Thymus (tissue), 11 donors: ENCODE measurements at regions not wholly inside any gene's neighbourhood (a gene's known extent, or its start where the extent isn't known, plus 50 kb on each side); places are given as distances from the start of the nearest gene placed in this dataset.
"Not testable (repeated sequence)": the region's sequence is repeated elsewhere in the genome, so short reads cannot be mapped to it uniquely, and the experiment has no call there.

Experiments
- DNase-seq, 9 donors: peaks; one replicate each; pipeline ENCODE4 v3.0.0-alpha.2; 2013; ENCODE audit warnings: low spot score in 9 of 9, low read depth in 6 of 9, missing footprints in 1 of 9
- H3K27ac ChIP-seq, 2 donors: one replicate each; pipeline ENCODE4 v1.5.1; 2013; ENCODE audit warnings: control low read depth in 1 of 2, low read depth in 1 of 2, low read length in 1 of 2, mild to moderate bottlenecking in 1 of 2, moderate library complexity in 1 of 2
- H3K27me3 ChIP-seq, 2 donors: one replicate each; pipeline ENCODE4 v1.5.1; 2013; ENCODE audit warnings: low read length in 1 of 2; ENCODE audit not compliant: control insufficient read depth in 2 of 2, insufficient read depth in 1 of 2
- H3K36me3 ChIP-seq, 2 donors: one replicate each; pipeline ENCODE4 v1.5.1; 2013; ENCODE audit warnings: low read length in 1 of 2, mild to moderate bottlenecking in 1 of 2, moderate library complexity in 1 of 2; ENCODE audit not compliant: control insufficient read depth in 2 of 2, insufficient read depth in 2 of 2
- H3K4me1 ChIP-seq, 2 donors: one replicate each; pipeline ENCODE4 v1.5.1; 2013; ENCODE audit warnings: low read length in 2 of 2; ENCODE audit not compliant: control insufficient read depth in 2 of 2, insufficient read depth in 2 of 2
- H3K4me3 ChIP-seq, 2 donors: one replicate each; pipeline ENCODE4 v1.5.1; 2013; ENCODE audit warnings: low read length in 2 of 2, control low read depth in 1 of 2, mild to moderate bottlenecking in 1 of 2
- H3K9me3 ChIP-seq, 2 donors: one replicate each; pipeline ENCODE4 v1.5.1; 2013; ENCODE audit warnings: low read length in 1 of 2, mild to moderate bottlenecking in 1 of 2; ENCODE audit not compliant: control insufficient read depth in 2 of 2, insufficient read depth in 1 of 2
- WGBS: extraction: QIAGEN DNeasy Blood & Tissue Kit; methylation state at CpG from one replicate; pipeline ENCODE4 v1.1.7; 2013; 5-methylcytosine and 5-hydroxymethylcytosine counted together
- donor health status: healthy.

- H3K27ac ChIP-seq, result no peak overlapping the region
- no peaks in the 10 kb centered on the region for H3K4me1 ChIP-seq
- 95% methylated on average over 4 of the region's 4 CpGs for WGBS
- DNase-seq, result no peak
- H3K36me3 ChIP-seq, result no peaks in the 10 kb centered on the region
- no peaks in the 10 kb centered on the region for H3K27me3 ChIP-seq
- no peak overlapping the region for H3K4me3 ChIP-seq
- no peaks in the 10 kb centered on the region for H3K9me3 ChIP-seq
Measured at GRCh38 chr6:6436366-6436765, 115.9 kb upstream of the F13A1 start.

GRCh38 chr6:6436946-6437345, 116.5 kb upstream of the F13A1 start:
- Histone ChIP-seq H3K4me3 (no peak overlapping the region), H3K27me3 (no peaks in the 10 kb centered on the region), H3K36me3 (no peaks in the 10 kb centered on the region), H3K27ac (no peak overlapping the region), H3K9me3 (no peaks in the 10 kb centered on the region), H3K4me1 (no peaks in the 10 kb centered on the region)
- DNase-seq, result no peak
- WGBS, result 90% methylated on average over 3 of the region's 3 CpGs

GRCh38 chr6:6438286-6438685, 117.8 kb upstream of the F13A1 start:
- Histone ChIP-seq H3K4me1 (no peaks in the 10 kb centered on the region), H3K9me3 (no peaks in the 10 kb centered on the region), H3K36me3 (no peaks in the 10 kb centered on the region), H3K4me3 (no peak overlapping the region), H3K27ac (no peak overlapping the region), H3K27me3 (no peaks in the 10 kb centered on the region)
- 96% methylated on average over 2 of the region's 2 CpGs for WGBS
- DNase-seq, result no peak

- Histone ChIP-seq H3K9me3 (no peaks in the 10 kb centered on the region), H3K27ac (no peak overlapping the region), H3K27me3 (no peaks in the 10 kb centered on the region), H3K36me3 (no peaks in the 10 kb centered on the region), H3K4me1 (no peaks in the 10 kb centered on the region), H3K4me3 (no peak overlapping the region)
- DNase-seq, result no peak
- WGBS, result 78% methylated on average over 1 of the region's 1 CpG
Measured at GRCh38 chr6:6439778-6440177, 119.3 kb upstream of the F13A1 start.

- DNase-seq, result no peak
Measured at GRCh38 chr6:6452002-6452401, 131.5 kb upstream of the F13A1 start.

GRCh38 chr6:6453186-6453585, 132.7 kb upstream of the F13A1 start:
- no peak for DNase-seq
- Histone ChIP-seq H3K27ac (no peak overlapping the region), H3K36me3 (no peaks in the 10 kb centered on the region), H3K4me3 (no peak overlapping the region), H3K4me1 (no peaks in the 10 kb centered on the region), H3K9me3 (no peaks in the 10 kb centered on the region), H3K27me3 (peaks cover 0 to 8% of the 10 kb centered on the region in 2 donors)
- WGBS, result 89% methylated on average over 1 of the region's 1 CpG

More at GRCh38 chr6:6452002-6452401, 131.5 kb upstream of the F13A1 start:
- H3K27me3 ChIP-seq, result peaks cover 0 to 8% of the 10 kb centered on the region in 2 donors
- no peak overlapping the region for H3K4me3 ChIP-seq
- H3K36me3 ChIP-seq, result no peaks in the 10 kb centered on the region
- H3K27ac ChIP-seq, result no peak overlapping the region
- no peaks in the 10 kb centered on the region for H3K9me3 ChIP-seq
- no peaks in the 10 kb centered on the region for H3K4me1 ChIP-seq
- 52% methylated on average over 2 of the region's 2 CpGs for WGBS

- no peak for DNase-seq
- Histone ChIP-seq H3K4me3 (no peak overlapping the region), H3K9me3 (no peaks in the 10 kb centered on the region), H3K27me3 (peaks cover 0 to 8% of the 10 kb centered on the region in 2 donors), H3K36me3 (no peaks in the 10 kb centered on the region), H3K27ac (no peak overlapping the region), H3K4me1 (no peaks in the 10 kb centered on the region)
- WGBS, result 92% methylated on average over 2 of the region's 2 CpGs
Measured at GRCh38 chr6:6455272-6455671, 133.2 kb upstream of the LY86 start.

GRCh38 chr6:6458172-6458571, 130.3 kb upstream of the LY86 start:
- DNase-seq, result no peak
- Histone ChIP-seq H3K9me3 (no peaks in the 10 kb centered on the region), H3K36me3 (no peaks in the 10 kb centered on the region), H3K4me1 (peaks cover 0 to 3% of the 10 kb centered on the region in 2 donors), H3K27me3 (peaks cover 0 to 8% of the 10 kb centered on the region in 2 donors), H3K4me3 (no peak overlapping the region), H3K27ac (no peak overlapping the region)
- 82% methylated on average over 2 of the region's 2 CpGs for WGBS

- H3K4me3 ChIP-seq, H3K4me1 ChIP-seq, H3K9me3 ChIP-seq, DNase-seq, H3K27me3 ChIP-seq, H3K27ac ChIP-seq, H3K36me3 ChIP-seq: not testable (repeated sequence)
- 90% methylated on average over 4 of the region's 4 CpGs for WGBS
Measured at GRCh38 chr6:6459963-6460362, 128.6 kb upstream of the LY86 start.

GRCh38 chr6:6460416-6460815, 128.1 kb upstream of the LY86 start:
- Histone ChIP-seq H3K4me3 (no peak overlapping the region), H3K27me3 (peaks cover 0 to 10% of the 10 kb centered on the region in 2 donors), H3K27ac (no peak overlapping the region), H3K9me3 (no peaks in the 10 kb centered on the region), H3K36me3 (no peaks in the 10 kb centered on the region), H3K4me1 (peaks cover 0 to 3% of the 10 kb centered on the region in 2 donors)
- no peak for DNase-seq
- WGBS, result 91% methylated on average over 2 of the region's 2 CpGs
